Breast epithelium (tissue), 3 donors: ENCODE measurements at regions not wholly inside any gene's neighbourhood (a gene's known extent, or its start where the extent isn't known, plus 50 kb on each side); places are given as distances from the start of the nearest gene placed in this dataset.

ENCODE experiments used
- CTCF ChIP-seq, 3 donors: fragments of 450-650 bp; IDR thresholded peaks; one replicate each; pipeline ENCODE4 v1.5.1; 2016 to 2017; ENCODE audit warnings: antibody characterized with exemption in 3 of 3, mild to moderate bottlenecking in 3 of 3, moderate library complexity in 3 of 3
- POLR2A ChIP-seq: fragments of 450-650 bp; IDR thresholded peaks from one replicate; pipeline ENCODE4 v1.6.1; 2016; ENCODE audit warnings: antibody characterized with exemption, mild to moderate bottlenecking, moderate library complexity
- POLR2AphosphoS5 ChIP-seq, 3 donors: sonication (generic); formaldehyde crosslinking; IDR thresholded peaks; one replicate each; pipeline ENCODE4 v1.6.1; 2017; ENCODE audit warnings: antibody characterized with exemption in 3 of 3

GRCh38 chr6:104423691-104424090 lies 436.0 kb downstream of the HACE1 start:
- TF ChIP-seq CTCF (IDR thresholded peaks at IDR 0.05) (no peak), POLR2A (no peak), POLR2AphosphoS5 (IDR thresholded peaks at IDR 0.05) (no peak)
